HG03066 (cell line): ENCODE measurements at regions not wholly inside any gene's neighbourhood (a gene's known extent, or its start where the extent isn't known, plus 50 kb on each side); places are given as distances from the start of the nearest gene placed in this dataset.

ENCODE experiments used
- ATAC-seq: cut with Tn5 transposase; IDR thresholded peaks from one replicate; pipeline ENCODE4 v1.9.1; 2021; ENCODE audit warnings: low read depth; ENCODE audit not compliant: unreplicated experiment

DNA sequence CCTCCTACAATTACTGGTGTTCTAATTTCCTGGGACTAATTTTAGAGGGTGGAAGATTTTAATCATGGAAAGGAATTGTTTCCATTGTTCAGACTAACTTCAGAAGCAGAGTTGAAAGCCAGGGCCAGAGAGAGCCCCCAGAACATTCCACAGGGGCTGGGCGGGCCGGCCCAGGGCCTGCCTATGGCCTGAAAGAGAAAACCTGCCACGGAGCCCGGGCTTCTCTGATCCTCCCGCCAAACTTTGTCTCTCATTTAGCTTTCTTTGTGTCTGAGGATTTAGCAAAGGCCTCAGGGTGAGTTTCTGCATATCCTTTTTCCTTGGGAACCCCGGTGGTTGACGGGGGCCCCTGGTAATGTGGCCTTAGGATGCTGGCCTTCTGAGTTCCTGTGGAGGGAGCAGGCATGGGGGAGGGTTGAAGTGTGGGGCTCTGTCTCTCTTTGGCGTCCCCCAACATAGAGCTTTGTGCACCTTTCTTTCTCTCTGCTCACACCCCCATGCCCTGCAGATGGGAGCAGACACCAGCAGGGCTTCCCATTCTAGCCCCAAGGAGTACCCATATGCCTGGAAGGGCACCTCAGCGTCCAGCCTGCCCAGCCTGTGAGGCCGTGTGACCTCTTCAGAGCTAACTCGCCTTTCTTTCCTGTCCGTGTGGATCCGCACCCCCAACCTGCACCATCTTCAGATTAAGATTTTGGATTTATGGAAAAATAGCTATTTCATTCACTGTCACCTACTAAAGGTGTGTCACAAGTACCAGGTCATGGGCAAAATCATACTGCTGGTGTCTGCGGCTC is 539.5 kb downstream of the FGF9 start:
- ATAC-seq: no peak

DNA sequence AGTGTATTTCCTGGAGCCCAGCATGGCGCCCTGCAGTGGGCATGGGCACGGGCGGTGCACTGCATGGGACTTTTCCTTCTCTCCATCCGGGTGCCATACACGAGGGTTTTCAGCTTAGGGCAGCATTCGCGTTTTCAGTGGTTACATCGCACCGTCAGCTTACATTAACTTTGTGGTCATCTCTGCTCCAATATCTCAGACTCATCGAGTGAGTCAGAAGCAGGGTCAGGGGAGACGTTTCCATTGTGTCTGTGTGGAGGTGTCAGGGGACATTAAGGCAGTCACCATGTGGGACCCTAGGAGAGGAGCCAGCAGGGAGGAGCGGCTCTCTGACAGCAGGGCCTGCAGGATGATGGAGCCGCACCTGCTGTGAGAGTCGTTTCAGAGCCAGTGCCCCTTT is 541.0 kb downstream of the FGF9 start:
- ATAC-seq: no peak

DNA sequence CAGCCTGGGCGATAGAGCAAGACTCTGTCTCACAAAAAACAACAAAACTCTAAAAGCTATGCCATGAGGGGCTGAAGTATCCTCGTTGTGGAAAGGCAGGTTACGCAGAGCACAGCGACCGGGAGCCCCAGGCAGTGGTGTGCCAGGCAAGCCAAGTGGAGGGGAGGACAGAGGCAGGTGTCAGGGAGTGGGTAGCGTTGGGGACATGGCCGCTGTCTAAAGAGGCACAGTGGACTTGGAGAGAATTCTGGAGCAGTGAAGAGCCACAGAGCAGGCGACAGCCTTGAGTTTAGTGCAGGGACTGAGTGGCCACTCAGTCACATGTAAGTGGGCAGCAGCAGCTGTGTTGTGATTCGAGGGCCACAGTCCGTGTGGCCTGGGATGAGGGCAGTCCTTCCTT is 541.7 kb downstream of the FGF9 start:
- no peak for ATAC-seq

DNA sequence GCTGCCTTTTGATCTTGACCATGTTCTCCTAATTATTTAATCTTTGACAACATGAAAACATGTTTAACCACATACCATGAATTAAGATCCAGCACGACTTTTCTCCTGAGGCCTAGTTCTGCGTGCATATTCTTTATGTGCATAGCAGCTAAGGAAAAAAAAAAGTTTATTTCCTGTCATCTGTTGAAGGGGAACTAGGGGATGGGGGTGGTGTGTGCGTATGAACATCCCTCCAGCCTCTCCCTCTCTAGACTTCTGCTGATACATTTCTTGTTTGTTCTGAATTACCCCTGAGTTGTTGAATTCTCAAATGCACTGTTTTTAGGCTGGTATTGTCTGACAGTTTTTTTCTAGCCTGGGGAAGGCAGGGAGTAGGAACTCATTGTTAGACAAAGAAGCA is 543.3 kb downstream of the FGF9 start:
- no peak for ATAC-seq

DNA sequence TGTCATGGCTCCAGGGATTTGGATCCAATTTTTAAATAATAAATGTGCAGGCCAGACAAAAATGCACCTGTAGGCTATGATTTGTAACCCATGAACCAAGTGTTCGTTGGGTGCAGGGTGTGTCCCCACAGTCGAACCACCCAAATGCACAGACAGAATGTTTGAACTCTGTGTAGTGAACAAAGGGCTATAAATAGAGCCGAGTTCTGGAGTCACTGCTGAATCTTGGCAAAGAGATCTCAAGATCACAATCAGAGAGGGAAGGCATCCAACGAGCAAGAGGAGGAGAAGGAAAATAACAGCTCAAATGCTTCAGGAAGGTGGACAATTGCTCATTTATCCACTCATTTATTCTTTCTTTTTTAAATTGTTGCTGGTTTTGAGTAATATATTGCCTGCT is 547.9 kb downstream of the FGF9 start:
- ATAC-seq: no peak

DNA sequence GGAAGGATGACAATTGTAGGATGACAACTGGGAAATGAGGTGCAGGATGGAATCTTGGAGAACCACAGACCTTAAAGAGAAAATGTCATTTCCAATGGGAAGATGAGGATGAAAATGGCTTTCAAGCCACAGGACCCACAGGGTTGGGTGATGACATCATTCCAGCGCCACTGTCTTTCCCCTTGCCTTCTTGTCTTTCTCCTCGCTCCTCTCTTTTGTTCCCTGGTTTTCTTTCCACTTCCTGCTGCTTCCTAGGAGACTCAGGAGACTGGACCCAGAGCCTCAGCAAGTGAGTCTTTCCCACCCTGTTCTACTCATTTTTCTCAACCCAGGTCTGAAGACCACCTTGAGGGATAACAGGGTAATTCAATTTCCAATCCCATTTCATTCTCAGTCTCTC is 548.8 kb downstream of the FGF9 start:
- ATAC-seq: no peak

DNA sequence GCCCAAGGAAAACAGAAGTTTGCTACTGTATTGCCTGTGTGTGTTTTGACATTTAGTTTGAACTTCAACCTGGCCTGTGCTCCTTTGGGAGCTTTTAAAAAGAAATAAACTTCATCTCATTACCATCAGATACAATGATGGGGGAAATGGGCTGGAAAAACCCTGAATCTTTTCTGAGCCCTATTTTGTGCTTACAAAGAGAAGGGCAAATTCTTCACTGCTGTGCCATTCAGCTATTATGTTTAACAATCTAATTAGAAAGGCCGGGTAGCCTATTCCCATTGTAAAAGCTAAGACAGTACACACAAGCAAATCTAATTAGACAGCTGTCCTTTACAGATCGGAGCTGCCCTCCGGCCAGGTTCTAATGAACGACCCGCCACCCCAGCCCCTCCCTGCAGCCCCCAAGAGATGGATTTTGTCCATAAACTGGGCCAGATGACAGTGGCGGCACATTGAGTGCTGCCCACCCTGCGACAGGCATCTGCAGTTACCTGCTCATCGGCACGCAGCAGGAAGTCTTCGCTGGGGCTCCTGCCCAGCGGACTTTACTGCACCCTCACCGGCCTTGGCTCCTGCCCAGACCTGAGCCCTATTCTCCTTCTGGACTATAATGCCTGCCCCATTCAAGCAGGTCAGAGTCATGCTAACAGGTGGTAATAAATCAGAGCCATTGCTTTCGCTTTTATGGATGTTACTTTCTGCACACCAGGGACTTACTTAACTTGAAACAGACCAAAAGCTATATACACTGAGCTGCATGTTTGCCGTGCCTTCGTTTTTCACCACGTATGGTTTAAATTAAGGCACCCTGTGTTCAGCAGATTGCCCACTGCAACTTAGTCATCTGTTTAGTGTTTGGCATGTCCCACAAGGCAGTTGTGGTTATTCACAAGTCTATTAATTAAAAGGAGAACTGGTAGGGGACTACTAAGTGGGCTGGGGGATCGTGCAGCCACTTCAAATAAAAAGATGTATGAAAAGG is 549.6 kb downstream of the FGF9 start:
- ATAC-seq: no peak

DNA sequence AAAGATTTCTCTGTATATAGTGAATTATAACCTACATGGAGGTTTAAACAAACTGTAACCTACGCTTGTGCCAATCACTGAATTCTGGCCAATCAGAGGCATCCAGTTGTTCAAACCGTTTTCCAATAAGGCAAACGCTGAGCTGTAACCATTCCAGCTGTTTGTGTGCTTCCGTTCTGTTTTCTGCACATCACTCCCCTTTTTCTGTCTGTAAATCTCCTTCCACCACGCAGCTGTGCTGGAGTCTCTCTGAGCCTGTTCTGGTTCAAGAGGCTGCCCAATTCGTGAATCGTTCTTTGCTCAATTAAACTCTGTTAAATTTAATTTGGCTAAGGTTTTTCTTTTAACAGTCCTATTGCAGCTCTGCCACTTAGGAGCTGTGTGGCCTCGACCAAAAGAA is 552.5 kb downstream of the FGF9 start:
- ATAC-seq: no peak

DNA sequence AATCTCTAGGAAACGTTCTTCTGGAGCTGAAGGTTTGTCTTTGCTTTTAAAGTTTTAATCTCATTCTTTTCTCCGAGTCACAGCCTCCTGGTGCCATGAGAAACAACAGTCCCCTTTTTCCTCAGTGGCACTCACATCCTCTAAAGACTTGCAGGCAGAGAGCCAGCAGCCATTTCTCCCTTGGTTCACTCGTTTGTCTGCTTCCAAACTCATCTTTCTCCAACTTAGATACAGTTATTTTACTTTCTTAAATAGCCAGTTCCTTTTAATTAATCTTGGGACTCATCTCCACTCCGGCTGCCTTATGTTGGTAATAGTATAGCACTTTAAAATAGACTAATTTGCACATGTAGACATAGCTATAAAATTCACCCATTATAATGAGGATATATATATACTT is 555.2 kb downstream of the FGF9 start:
- no peak for ATAC-seq

DNA sequence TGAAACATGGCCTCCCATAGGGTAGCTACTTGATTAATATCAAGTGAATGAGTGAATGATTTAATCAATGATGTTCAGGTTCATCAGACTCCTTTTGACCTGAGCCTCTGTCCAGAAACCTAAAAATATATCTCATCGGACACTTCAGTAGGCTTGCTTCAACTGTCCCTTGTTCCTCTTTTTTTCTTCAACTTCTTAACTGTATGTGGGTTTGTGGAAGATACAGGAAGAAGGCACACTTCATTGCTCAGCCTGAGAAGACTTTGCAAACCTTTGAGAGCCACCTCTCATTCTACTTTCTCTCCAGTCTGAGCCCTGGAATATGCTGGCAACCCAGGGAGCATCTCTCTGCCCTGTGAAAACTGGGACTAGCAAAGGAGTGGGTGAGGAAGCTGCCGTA is 557.0 kb downstream of the FGF9 start:
- no peak for ATAC-seq

DNA sequence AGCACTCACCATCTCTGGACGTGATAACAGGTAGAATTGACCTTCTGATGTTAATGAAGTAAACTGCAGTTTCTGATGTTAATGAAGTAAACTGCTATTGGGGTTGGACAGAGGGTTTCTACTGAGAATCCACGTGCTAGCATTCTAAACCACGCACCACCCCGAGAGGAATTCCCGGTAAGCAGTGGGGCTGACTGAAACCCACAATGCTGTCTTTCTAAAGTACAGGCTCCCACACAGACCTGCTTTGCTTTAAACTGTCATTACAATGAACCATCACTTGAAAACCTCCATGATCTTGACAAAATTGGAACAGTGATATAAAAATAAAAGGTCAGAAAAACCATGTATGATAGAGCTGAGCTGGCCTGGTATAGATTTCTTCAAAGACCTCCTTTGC is 559.0 kb downstream of the FGF9 start:
- no peak for ATAC-seq

DNA sequence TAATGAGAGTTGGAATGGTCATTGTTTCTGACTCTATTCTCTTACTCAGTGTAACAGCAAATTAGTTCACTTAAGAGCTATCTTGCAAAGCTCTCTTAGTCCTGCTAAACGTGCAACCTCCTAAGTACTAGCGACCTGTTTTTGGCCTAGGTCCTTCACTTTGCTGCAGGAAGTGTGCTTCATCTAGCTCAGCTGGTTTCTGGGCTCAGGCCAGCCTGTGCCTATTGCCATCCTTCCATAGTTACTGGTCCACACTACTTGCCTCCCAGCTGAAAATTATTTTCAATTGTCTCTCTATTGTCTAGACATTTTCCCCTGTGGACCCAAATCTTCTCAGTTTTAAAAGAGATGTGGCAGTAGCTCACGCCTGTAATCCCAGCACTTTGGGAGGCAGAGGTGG is 561.3 kb downstream of the FGF9 start:
- no peak for ATAC-seq

DNA sequence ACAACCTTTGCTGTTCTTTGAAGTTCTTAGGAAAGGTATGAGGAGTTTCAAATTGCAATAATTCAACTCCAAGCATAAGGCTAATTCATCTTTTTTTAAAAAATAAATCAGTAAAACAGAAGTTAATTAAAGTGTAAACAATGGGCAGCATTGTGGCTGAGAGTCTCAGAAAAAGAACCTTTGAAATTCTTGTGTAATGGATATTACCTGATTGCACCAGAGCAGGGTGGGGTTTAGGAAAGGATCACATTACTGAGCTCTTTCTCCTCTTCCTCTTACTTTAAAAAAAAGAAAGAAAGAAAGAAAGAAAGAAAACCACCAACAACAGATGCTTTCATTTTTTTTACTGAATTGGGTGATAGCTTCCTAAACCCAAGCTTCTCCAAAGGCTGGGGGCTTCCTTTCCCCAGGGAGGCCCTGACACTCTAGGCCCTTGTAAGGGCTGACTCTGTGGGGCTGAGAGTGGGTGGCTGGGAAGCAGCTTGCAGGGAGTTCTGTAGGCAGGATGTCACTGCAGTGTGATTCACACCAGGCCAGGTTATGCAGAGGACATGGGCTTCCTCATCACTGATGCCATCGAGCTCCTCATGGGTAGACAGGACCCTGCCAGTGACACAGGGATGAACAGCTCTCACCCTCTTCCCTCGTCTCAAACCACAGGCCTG is 564.5 kb downstream of the FGF9 start:
- no peak for ATAC-seq

DNA sequence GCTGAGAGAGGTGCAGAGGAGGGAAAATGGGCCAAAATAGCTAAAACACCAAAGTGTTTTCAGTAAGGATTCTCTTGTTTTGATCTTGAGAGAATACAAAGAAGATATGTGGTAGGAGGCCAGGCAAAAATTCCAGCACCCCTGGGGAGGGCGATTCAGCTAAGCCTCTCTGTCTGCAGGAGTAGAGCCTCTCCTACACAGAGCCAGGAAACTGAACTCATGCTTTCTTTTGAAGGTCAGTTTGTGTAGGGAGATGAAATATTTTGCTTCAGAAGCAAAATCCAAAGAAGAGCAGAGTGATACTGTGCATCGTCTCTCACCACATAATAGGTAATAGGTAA is 565.0 kb downstream of the FGF9 start:
- ATAC-seq: no peak

DNA sequence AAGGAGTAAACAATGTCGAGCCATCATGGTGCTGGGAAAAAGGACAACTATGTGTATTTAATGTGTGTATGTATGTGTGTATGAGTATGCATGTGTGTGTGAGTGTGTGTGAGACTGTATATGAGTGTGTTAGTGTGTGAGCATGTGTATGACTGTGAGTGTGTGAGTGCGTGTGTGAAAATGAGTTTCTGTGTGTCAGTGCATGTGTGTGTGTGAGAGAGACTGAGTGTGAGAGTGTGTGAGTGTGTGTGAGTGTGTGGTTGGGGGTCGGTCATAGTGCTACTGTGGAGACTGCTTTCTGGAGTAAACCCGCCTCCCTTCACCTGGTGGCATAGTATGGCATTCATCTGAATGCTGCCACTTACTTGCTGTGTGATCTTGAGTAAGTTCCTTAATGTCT is 567.4 kb downstream of the FGF9 start:
- ATAC-seq: no peak

DNA sequence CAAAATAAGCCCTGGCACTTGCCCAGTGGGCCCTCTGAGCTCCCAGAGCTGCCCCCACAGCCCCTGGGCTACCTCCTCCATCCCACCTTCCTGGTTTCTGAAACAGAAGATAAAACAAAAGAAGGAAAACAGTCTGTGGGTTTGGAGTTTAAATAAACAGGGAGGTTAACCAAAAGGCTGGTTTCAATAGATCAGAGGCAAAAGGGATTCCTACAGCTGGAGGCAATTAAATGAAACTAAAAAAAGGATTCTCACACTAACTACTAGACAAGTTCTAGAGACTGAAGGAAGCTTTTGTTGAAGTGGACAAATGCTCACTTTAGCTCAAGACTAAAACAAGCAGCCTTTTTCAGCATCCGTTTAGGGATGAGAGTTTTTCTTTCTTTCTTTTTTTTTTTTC is 569.8 kb downstream of the FGF9 start:
- ATAC-seq: no peak

DNA sequence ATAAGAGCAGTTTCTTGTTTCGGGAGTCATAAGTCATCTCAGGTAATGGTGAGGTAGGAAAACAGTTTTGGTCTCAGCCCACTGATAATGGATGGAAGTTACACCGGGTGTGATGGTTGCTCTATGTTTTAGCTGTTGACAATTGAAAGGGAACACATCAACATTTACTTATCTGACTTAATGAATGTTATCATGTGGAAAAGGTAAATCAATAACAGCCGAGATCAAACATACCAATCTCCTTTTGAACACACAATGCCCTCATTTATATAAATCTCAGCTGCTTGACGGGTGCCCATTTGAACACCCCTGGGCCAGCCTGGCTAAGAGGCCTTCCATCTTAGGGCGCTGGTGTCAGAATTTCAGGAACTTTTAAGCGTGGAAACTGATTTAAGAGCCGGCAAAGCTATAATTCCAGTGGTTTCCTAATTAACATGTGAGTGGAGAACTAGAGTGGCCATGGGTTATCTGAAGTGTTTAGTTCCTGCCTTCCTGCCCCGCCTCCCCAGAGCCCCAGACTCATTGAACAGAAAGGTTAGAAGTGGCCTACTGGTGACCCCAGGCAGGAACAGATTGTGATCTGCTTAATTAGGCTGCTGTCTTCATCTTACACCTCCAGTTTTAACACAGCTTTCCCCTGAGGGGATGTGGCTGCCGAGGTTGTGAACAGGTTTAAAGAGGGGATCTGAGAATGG is 572.7 kb downstream of the FGF9 start:
- ATAC-seq: no peak

DNA sequence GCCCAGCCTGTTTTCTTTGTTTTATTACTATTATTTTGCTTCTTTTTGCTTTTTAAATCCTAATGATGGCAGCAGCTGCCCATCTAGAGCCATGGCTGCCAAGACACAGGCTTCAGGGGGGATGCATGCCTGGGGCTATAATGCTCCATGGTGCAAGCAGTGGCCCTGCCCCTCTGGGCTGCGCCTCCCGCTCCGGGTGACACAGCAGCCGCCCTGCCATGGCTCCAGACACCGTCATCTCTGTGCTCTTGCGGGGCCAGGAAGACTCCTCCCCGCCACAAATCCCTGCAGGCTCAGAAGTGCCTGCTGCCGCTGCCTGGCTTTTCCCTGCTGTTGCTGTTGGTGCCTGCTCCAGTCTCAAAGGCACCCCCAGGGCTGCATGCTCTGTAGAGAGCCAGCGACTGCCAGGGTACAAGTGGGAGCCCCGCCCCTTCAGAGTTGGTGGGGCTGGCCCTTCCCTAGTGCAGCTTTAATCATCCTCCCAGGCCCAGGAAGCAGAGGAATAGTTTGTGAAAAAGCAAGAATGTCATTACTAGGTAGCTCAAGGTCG is 581.5 kb downstream of the FGF9 start:
- no peak for ATAC-seq

DNA sequence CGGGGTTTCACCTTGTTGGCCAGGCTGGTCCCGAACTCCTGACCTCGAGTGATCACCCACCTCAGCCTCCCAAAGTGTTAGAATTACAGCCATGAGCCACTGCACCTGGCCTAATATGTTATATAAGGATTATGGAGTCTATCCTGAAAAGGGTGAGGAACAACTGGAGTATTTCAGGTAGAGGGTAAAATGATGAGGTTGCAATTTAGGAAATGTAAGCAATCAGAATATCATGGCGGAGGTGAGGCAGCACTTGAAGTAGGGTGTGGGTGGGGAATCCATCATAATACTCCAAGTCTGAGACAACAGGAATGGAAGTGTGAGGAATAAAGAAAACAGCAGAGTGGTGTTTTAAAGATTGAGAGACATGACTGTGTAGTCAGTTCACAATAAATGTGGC is 582.2 kb downstream of the FGF9 start:
- ATAC-seq: no peak

DNA sequence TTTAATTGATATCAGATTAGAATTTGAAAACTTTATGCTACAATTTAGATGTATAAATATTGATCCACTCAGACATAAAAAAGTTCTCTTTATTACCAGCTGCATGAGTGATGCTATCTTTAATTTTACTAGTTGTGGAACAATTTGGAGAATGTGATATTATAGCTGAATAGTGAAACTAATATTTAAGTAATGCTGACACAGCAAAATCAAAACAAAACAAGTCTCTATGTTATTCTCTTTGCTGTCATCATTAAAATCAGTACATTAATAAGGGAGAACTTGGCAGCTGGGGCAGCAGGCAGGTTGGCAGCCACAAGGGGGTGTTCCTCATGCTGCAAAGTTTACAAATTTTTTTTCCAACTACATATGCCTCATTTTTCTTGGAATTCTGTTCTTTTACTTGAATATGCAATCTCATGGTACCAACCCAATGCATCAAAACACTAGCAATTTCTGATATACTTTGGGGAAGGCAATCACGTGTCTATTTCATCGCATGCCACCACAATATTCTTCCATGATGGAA is 585.3 kb downstream of the FGF9 start:
- ATAC-seq: no peak
